ENCODE measurements at regions not wholly inside any gene's neighbourhood (a gene's known extent, or its start where the extent isn't known, plus 50 kb on each side); places are given as distances from the start of the nearest gene placed in this dataset.
"Not testable (repeated sequence)": the region's sequence is repeated elsewhere in the genome, so short reads cannot be mapped to it uniquely, and the experiment has no call there.

DNA sequence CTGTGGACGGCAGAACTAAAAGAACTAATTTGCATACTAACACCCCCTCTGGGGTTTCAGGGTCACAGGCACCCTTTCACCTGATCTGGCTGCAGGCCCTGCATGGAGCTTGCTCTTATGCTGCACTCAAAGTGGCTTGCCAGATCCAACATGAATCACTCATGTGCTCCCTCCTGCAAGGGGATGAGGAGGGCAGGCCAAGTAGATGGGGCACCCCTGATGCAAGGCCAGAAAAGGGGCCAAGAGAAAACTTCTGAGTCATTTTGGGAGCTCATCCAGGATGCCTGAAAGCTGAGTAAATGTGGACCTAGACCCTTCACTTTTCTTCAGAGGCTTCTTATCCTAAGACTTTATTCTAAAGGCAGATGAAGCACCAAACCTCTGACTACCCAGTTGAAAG lies 558.5 kb upstream of the PTGER4 start:
- intact Hi-C loops (cut with micrococcal nuclease): no loop called here
- Histone ChIP-seq H3K4me3 (ENCODE audit: low read length in 2 of 2) (no peak overlapping the region), H3K4me1 (ENCODE audit: insufficient read depth, low read length) (no peaks in the 10 kb centered on the region), H3K36me3 (ENCODE audit: insufficient read depth, low read length) (no peaks in the 10 kb centered on the region), H3K27ac (ENCODE audit: low read depth, low read length) (no peak overlapping the region), H3K27me3 (ENCODE audit: insufficient read depth, low read length) (no peaks in the 10 kb centered on the region), H3K9me3 (ENCODE audit: control insufficient read depth in 1 of 2, low read length in 2 of 2) (no peaks in the 10 kb centered on the region)
- H3K9me3 Mint-ChIP-seq: peaks cover 2 to 31% (median 19%) of the 10 kb centered on the region in 8 donors
- no peaks in the 10 kb centered on the region for H3K4me1 Mint-ChIP-seq
- peaks cover 6% of the 10 kb centered on the region in 2 donors for H3K36me3 Mint-ChIP-seq
- no peak overlapping the region for H3K4me3 Mint-ChIP-seq
- peak overlapping the region in 1 of 7 donors; percentile 19 for H3K27ac Mint-ChIP-seq
- DNase-seq: no peak
- CTCF ChIA-PET (ENCODE audit: partially characterized antibody): no interaction called here
- POLR2A ChIA-PET (ENCODE audit: partially characterized antibody): no interaction called here
- no peaks in the 10 kb centered on the region for H3K27me3 Mint-ChIP-seq

DNA sequence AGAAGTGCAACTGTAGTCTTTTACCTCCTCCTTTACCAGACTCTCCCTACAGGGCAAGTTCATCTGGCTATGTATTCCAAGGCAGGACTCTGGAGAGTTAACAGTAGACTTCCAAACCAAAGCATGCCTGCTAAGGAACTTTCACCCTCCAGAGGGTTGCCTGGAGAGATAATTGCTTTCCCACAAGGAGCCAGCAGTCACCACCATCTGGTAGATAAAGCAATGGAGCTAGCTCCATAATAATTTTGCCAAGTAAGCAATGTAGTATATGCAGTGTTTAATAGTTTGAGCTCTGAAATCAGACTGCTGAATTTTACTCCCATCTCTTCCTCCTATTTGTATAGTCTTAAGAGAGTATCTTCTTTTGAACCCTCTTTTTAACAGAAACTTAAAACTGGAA lies 566.8 kb upstream of the PTGER4 start:
- ChIA-PET POLR2A (ENCODE audit: partially characterized antibody) (no interaction called here), CTCF (ENCODE audit: partially characterized antibody) (interaction anchor here (0.6 kb wide), 1 partner anchor 164 kb away, joined by 3 read pairs; no protein-coding TSS in a partner anchor)
- Histone ChIP-seq H3K4me3 (ENCODE audit: low read length in 2 of 2) (no peak overlapping the region), H3K27ac (ENCODE audit: low read depth, low read length) (no peak overlapping the region), H3K9me3 (ENCODE audit: control insufficient read depth in 1 of 2, low read length in 2 of 2) (no peaks in the 10 kb centered on the region), H3K4me1 (ENCODE audit: insufficient read depth, low read length) (no peaks in the 10 kb centered on the region), H3K27me3 (ENCODE audit: insufficient read depth, low read length) (no peaks in the 10 kb centered on the region), H3K36me3 (ENCODE audit: insufficient read depth, low read length) (no peaks in the 10 kb centered on the region)
- Mint-ChIP-seq H3K36me3 (no peaks in the 10 kb centered on the region), H3K27me3 (no peaks in the 10 kb centered on the region), H3K27ac (no peak overlapping the region), H3K4me1 (no peaks in the 10 kb centered on the region), H3K9me3 (no peaks in the 10 kb centered on the region), H3K4me3 (no peak overlapping the region)
- DNase-seq: no peak
- intact Hi-C loops (cut with micrococcal nuclease): no loop called here

DNA sequence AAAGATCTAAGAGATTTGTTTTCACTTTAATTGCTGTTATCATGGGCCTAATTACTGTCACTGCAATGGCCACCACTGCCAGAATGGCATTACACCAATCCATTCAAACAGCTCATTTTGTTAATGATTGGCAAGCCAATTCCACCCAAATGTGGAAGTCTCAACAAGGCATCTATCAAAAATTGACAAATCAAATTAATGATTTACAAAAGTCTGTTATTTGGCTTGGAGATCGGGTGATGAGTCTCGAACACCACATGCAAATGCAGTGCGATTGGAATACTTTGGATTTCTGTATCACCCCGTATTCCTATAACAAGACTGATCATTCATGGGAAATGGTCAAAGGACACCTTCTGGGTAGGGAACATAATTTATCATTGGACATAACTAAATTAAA lies 568.7 kb upstream of the PTGER4 start:
- intact Hi-C loops (cut with micrococcal nuclease); CTCF ChIA-PET (ENCODE audit: partially characterized antibody); H3K4me1 Mint-ChIP-seq; H3K9me3 Mint-ChIP-seq; H3K36me3 ChIP-seq (ENCODE audit: insufficient read depth, low read length); H3K4me3 ChIP-seq (ENCODE audit: low read length in 2 of 2); H3K27me3 Mint-ChIP-seq; DNase-seq; H3K27me3 ChIP-seq (ENCODE audit: insufficient read depth, low read length); POLR2A ChIA-PET (ENCODE audit: partially characterized antibody); H3K36me3 Mint-ChIP-seq; H3K4me3 Mint-ChIP-seq; H3K27ac ChIP-seq (ENCODE audit: low read depth, low read length); H3K4me1 ChIP-seq (ENCODE audit: insufficient read depth, low read length); H3K27ac Mint-ChIP-seq; H3K9me3 ChIP-seq (ENCODE audit: control insufficient read depth in 1 of 2, low read length in 2 of 2): not testable (repeated sequence)

DNA sequence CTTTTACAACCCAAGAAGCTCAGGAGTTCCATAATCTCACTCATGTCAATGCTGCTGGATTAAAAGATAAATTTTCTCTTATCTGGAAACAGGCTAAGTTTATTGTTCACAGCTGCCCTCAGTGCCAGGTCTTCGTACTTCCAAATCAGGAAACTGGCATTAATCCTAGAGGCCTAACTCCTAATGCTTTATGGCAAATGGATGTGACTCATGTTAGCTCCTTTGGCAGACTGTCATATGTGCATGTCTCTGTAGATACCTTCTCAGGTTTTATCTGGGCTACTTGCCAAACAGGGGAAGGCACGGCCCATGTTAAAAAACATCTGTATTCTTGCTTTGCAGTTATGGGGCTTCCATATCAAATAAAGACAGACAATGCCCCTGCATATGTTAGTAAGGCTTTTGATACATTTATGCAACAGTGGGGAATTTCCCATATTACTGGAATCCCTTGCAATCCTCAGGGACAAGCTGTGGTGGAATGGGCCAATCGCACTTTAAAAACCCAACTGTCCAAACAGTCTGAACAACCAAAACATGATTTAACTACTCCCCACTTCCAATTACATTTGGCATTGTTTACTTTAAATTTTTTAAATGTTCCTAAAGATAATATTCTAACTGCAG lies 570.8 kb upstream of the PTGER4 start:
- H3K27me3 Mint-ChIP-seq; H3K4me3 ChIP-seq (ENCODE audit: low read length in 2 of 2); H3K27me3 ChIP-seq (ENCODE audit: insufficient read depth, low read length); H3K4me3 Mint-ChIP-seq; H3K36me3 Mint-ChIP-seq; H3K4me1 ChIP-seq (ENCODE audit: insufficient read depth, low read length); intact Hi-C loops (cut with micrococcal nuclease); H3K27ac Mint-ChIP-seq; H3K4me1 Mint-ChIP-seq; POLR2A ChIA-PET (ENCODE audit: partially characterized antibody); CTCF ChIA-PET (ENCODE audit: partially characterized antibody); H3K27ac ChIP-seq (ENCODE audit: low read depth, low read length); H3K36me3 ChIP-seq (ENCODE audit: insufficient read depth, low read length); DNase-seq; H3K9me3 ChIP-seq (ENCODE audit: control insufficient read depth in 1 of 2, low read length in 2 of 2): not testable (repeated sequence)
- H3K9me3 Mint-ChIP-seq: peaks cover 0 to 14% (median 9%) of the 10 kb centered on the region in 8 donors

DNA sequence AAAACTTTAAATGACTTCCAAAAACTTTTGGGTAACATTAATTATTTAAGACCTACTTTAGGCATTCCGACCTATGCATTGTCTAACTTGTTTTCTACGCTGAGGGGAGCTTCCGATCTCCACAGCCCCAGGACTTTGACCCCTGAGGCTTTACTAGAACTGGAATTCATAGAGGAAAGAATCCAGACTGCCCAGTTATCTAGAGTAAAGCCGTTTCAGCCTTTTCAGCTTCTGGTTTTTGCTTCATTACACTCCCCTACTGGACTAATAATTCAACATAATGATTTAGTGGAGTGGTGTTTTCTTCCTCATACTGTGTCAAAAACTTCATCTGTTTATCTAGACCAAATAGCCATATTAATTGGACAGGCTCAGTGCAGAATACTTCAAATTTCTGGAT lies 571.9 kb upstream of the PTGER4 start:
- H3K4me3 ChIP-seq (ENCODE audit: low read length in 2 of 2); H3K36me3 Mint-ChIP-seq; H3K27me3 Mint-ChIP-seq; H3K27ac ChIP-seq (ENCODE audit: low read depth, low read length); H3K4me1 Mint-ChIP-seq; H3K27me3 ChIP-seq (ENCODE audit: insufficient read depth, low read length); POLR2A ChIA-PET (ENCODE audit: partially characterized antibody); H3K9me3 ChIP-seq (ENCODE audit: control insufficient read depth in 1 of 2, low read length in 2 of 2); DNase-seq; intact Hi-C loops (cut with micrococcal nuclease); H3K36me3 ChIP-seq (ENCODE audit: insufficient read depth, low read length); H3K27ac Mint-ChIP-seq; H3K4me3 Mint-ChIP-seq; H3K4me1 ChIP-seq (ENCODE audit: insufficient read depth, low read length): not testable (repeated sequence)
- CTCF ChIA-PET (ENCODE audit: partially characterized antibody): interaction anchor here (0.5 kb wide), 1 partner anchor 11 kb away, joined by 3 read pairs; no protein-coding TSS in a partner anchor
- H3K9me3 Mint-ChIP-seq: peaks cover 0 to 23% (median 17%) of the 10 kb centered on the region in 8 donors

DNA sequence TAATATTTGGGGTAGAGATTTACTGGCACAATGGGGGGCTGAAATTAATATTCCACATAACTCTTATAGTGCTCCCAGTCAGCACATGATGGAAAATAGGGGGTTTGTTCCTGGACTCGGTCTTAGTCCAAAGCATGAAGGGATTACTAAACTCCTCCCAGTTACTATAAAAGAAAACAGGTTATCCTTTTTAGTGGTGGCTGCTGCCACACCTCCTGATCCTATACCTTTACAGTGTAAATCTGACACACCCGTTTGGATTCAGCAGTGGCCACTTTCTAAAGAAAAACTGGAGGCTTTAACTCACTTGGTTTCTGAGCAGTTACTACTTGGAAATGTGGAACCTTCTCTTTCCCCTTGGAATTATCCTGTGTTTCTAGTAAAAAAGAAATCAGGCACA lies 572.9 kb upstream of the PTGER4 start:
- Histone ChIP-seq H3K27ac (ENCODE audit: low read depth, low read length) (no peak overlapping the region), H3K4me1 (ENCODE audit: insufficient read depth, low read length) (no peaks in the 10 kb centered on the region), H3K9me3 (ENCODE audit: control insufficient read depth in 1 of 2, low read length in 2 of 2) (no peaks in the 10 kb centered on the region), H3K4me3 (ENCODE audit: low read length in 2 of 2) (no peak overlapping the region), H3K36me3 (ENCODE audit: insufficient read depth, low read length) (no peaks in the 10 kb centered on the region), H3K27me3 (ENCODE audit: insufficient read depth, low read length) (no peaks in the 10 kb centered on the region)
- intact Hi-C loops (cut with micrococcal nuclease): no loop called here
- Mint-ChIP-seq H3K4me1 (no peaks in the 10 kb centered on the region), H3K9me3 (peaks cover 0 to 27% (median 17%) of the 10 kb centered on the region in 8 donors), H3K27me3 (no peaks in the 10 kb centered on the region), H3K27ac (no peak overlapping the region), H3K36me3 (peaks cover 0 to 1% of the 10 kb centered on the region in 2 donors), H3K4me3 (no peak overlapping the region)
- POLR2A ChIA-PET (ENCODE audit: partially characterized antibody): no interaction called here
- CTCF ChIA-PET (ENCODE audit: partially characterized antibody): no interaction called here
- DNase-seq: no peak

DNA sequence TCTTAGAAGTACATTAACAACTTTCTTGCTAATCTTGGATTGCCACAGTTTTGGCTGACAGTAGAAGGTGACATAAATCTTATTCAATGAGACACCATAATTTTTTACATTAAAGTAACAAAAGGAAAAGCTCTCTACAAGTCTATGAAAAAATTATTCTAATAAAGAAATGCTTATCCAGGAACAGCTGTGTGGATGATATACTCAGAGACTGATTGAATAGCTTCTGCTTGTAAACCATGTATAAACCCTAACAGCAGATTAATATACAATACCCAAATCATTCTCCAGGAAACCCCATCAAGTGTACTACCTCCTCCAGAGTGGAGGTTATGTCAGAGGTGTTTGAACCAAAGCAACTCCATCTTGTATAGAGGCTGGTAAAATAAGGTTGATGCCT lies 581.4 kb upstream of the PTGER4 start:
- no peaks in the 10 kb centered on the region for H3K36me3 Mint-ChIP-seq
- no peaks in the 10 kb centered on the region for H3K4me1 Mint-ChIP-seq
- peaks cover 0 to 9% (median 4%) of the 10 kb centered on the region in 8 donors for H3K9me3 Mint-ChIP-seq
- CTCF ChIA-PET (ENCODE audit: partially characterized antibody): no interaction called here
- Histone ChIP-seq H3K36me3 (ENCODE audit: insufficient read depth, low read length) (no peaks in the 10 kb centered on the region), H3K4me1 (ENCODE audit: insufficient read depth, low read length) (no peaks in the 10 kb centered on the region), H3K27ac (ENCODE audit: low read depth, low read length) (no peak overlapping the region), H3K9me3 (ENCODE audit: control insufficient read depth in 1 of 2, low read length in 2 of 2) (no peaks in the 10 kb centered on the region), H3K27me3 (ENCODE audit: insufficient read depth, low read length) (no peaks in the 10 kb centered on the region), H3K4me3 (ENCODE audit: low read length in 2 of 2) (no peak overlapping the region)
- POLR2A ChIA-PET (ENCODE audit: partially characterized antibody): no interaction called here
- H3K27ac Mint-ChIP-seq: no peak overlapping the region
- no peaks in the 10 kb centered on the region for H3K27me3 Mint-ChIP-seq
- intact Hi-C loops (cut with micrococcal nuclease): no loop called here
- H3K4me3 Mint-ChIP-seq: no peak overlapping the region
- no peak for DNase-seq

DNA sequence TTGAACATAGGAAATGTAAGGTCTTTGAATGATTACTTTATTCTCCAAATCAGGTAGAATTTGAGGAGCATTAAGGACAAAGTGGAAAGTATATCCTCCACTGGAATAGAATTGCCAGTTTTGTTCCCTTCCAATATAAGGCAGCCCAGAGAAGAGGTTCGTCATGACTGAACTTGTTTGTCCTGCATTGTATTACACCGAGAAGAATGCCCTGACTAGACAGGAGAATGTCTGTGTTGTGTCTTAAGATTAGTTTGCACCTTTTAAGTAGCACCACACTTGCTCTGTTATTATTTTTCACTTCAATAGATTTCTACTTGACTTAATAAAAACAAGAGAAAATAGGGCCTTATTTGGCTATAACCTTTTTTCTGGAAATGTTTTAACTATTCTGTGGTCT lies 586.2 kb upstream of the PTGER4 start:
- H3K36me3 ChIP-seq (ENCODE audit: insufficient read depth, low read length): no peaks in the 10 kb centered on the region
- no peak for DNase-seq
- H3K27ac ChIP-seq (ENCODE audit: low read depth, low read length): no peak overlapping the region
- intact Hi-C loops (cut with micrococcal nuclease): no loop called here
- H3K9me3 Mint-ChIP-seq: peaks cover 2 to 39% (median 23%) of the 10 kb centered on the region in 8 donors
- no peaks in the 10 kb centered on the region for H3K4me1 ChIP-seq (ENCODE audit: insufficient read depth, low read length)
- no peaks in the 10 kb centered on the region for H3K27me3 ChIP-seq (ENCODE audit: insufficient read depth, low read length)
- POLR2A ChIA-PET (ENCODE audit: partially characterized antibody): no interaction called here
- H3K9me3 ChIP-seq (ENCODE audit: control insufficient read depth in 1 of 2, low read length in 2 of 2): no peaks in the 10 kb centered on the region
- H3K36me3 Mint-ChIP-seq: peaks cover 0 to 9% of the 10 kb centered on the region in 2 donors
- CTCF ChIA-PET (ENCODE audit: partially characterized antibody): no interaction called here
- H3K4me1 Mint-ChIP-seq: no peaks in the 10 kb centered on the region
- no peak overlapping the region for H3K4me3 ChIP-seq (ENCODE audit: low read length in 2 of 2)
- H3K27me3 Mint-ChIP-seq: no peaks in the 10 kb centered on the region
- no peak overlapping the region for H3K4me3 Mint-ChIP-seq
- no peak overlapping the region for H3K27ac Mint-ChIP-seq
